GM12873 (cell line): ENCODE measurements at regions not wholly inside any gene's neighbourhood (a gene's known extent, or its start where the extent isn't known, plus 50 kb on each side); places are given as distances from the start of the nearest gene placed in this dataset.

Source experiments
- TF ChIP-seq, protein P1 (sequence below): IDR thresholded peaks from 2 replicates; pipeline ENCODE4 v1.5.1; 2012; ENCODE audit warnings: low read depth, mild to moderate bottlenecking, moderate library complexity, low read length, control low read depth; ENCODE audit not compliant: insufficient read depth; ENCODE audit errors: missing control alignments

DNA sequence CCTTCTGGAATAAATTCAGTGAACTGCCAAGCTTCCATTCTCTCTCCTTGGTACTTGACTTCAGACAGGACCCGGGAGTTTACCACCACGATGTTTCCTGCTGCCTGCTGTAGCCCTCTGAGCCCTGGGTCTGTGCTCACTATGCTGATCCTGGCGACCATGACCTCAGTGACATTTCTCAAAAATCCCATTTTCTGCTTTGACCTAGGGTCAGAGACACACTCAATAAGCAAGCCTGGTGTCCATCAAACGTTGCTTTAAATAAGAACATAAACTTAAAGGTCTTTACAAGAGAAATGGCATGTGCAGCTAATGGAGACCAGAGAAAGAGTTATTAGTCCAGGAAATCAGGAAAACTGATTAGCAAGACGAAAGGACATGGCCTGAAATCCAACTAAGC, 509.7 kb upstream of the SULF2 start:
- TF ChIP-seq, protein P1, sequence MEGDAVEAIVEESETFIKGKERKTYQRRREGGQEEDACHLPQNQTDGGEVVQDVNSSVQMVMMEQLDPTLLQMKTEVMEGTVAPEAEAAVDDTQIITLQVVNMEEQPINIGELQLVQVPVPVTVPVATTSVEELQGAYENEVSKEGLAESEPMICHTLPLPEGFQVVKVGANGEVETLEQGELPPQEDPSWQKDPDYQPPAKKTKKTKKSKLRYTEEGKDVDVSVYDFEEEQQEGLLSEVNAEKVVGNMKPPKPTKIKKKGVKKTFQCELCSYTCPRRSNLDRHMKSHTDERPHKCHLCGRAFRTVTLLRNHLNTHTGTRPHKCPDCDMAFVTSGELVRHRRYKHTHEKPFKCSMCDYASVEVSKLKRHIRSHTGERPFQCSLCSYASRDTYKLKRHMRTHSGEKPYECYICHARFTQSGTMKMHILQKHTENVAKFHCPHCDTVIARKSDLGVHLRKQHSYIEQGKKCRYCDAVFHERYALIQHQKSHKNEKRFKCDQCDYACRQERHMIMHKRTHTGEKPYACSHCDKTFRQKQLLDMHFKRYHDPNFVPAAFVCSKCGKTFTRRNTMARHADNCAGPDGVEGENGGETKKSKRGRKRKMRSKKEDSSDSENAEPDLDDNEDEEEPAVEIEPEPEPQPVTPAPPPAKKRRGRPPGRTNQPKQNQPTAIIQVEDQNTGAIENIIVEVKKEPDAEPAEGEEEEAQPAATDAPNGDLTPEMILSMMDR = no peak

DNA sequence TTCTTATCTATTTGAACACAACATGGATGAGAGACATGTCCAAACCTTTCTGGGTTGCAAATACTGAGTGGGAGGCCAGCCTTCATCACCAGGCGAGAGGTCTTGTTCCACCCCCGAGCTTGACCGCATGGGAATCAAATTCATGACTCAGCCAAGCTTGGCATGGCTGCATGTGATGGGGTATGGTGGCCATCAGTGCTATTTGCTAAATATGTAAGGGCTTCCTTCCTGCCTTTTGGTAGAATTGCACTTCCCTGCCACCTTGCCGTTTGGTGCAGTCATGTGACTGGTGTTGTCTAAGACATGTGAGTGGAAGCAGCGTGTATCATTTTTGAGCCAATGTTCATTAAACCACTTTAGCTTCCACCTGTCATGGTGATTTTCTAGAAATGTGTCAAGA, 508.9 kb upstream of the SULF2 start:
- TF ChIP-seq, protein P1 = no peak

DNA sequence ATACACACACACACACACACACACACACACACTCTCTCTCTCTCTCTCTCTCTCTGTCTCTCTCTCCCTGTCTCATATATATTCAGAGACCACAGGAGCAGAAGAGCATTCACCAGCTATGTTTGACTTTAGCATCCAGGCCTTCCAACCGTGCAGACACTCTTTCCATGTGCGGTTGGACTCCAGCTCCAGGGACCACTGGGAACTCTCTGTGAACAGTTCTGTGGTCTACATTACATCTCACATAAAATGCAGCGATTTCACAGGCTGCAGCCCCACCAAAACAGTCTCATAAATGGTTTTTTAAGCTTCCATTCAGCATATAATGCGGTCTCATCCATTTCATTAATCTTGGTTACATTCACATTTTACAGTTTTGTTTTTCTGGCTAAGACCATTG, 508.4 kb upstream of the SULF2 start:
- TF ChIP-seq, protein P1 = no peak

DNA sequence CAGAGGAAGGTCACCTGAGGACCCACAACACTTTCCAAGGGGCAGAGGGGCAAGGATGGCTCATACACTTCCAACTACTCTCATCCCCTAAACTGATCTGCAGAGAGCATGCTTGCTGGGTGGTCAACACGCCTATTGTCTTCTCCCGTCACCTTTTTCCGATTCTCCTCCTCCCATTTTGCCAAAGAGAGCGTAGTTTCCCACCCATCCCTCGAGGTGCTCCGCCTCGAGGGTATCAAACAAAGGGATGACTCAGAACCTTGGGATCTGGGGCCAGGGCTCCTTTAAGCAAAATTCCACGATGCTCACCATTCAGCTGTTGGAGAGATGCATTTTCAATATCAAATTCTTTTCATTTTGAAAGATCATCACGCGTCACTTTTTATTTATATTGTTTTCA, 507.5 kb upstream of the SULF2 start:
- TF ChIP-seq, protein P1 = no peak

DNA sequence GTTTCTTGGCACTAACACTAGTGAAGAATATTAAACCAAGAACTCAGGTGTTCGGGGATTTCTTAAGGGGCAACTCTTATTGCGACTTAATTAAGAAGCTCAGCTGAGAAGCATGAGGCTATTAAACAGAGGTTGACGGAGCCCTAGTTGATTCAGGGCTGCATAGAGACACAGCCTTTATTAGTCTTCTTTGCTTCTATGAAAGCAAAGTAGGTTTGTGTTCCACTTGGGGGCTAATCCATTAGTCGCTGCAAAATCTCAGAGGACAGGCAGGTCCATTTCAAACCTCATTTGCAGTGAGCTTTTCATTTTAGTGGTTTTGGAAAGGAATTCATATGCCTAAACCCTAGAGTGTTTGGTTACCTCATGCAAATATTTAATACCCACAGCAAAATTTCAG, 506.6 kb upstream of the SULF2 start:
- TF ChIP-seq, protein P1 = no peak

DNA sequence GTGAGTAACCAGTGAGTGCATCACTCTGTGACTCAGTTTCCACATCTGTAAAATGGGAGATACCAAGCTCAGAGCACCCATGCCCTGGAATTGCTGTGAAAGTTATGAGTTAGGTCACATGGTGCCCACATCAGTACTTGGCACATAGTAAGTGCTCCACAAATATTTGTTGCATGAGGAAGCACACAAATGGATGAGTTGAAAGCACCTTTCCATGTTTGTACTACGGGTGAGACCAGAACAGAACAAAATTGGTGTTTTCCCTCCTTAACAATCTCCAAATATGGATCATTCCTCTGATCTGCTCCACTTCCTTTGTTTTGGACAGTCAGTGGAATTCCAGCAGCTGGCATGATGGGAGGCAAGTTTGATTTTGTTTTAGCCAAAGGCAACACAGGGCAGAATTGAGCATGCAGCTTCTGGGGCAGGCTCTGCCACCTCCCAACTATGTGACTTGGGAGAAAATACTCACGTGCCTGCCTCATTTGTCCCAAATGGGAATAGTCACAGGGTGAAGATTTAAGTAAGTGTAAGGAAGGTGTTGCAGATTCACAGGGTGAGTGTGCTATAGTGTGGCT, 503.7 kb upstream of the SULF2 start:
- TF ChIP-seq, protein P1 = no peak

DNA sequence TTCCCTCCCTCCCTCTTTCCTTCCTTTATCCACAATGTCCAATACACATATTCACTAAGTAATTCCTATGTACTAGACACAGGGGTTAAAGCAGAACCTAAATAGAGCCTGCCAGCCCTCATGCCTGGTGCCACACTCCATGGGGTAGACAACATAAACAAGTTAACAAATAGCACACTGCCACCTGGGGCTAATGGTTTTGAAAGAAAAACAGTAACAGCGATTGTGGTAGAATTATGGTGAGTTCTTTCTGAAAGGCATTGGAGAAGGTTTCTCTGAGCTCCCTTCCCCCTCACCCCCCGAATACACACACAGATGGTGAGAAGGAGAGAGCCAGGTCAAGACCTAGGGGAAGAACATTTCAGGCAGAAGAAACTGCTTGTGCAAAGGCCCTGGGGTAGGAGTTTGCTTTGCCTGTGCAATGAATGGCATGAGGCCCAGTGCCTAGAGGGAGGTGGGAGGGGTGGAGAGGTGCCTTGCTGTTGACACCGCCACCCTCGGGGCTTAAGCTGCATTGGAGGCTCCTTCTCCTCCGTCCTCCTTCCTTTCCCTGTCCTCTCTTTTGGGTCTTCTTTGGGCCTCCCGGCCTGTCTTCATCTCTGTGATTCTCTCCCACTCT, 502.4 kb upstream of the SULF2 start:
- TF ChIP-seq, protein P1 = no peak
